Neural crest cell (in vitro differentiated cells): ENCODE measurements at regions not wholly inside any gene's neighbourhood (a gene's known extent, or its start where the extent isn't known, plus 50 kb on each side); places are given as distances from the start of the nearest gene placed in this dataset.

Source experiments
- DNase-seq: peaks from one replicate; pipeline ENCODE4 v3.0.0; 2021; ENCODE audit warnings: low read depth, mixed read lengths, low spot score
- H3K27ac Mint-ChIP-seq: one replicate; pipeline ENCODE4 v1.8.0; 2021; ENCODE audit warnings: mild to moderate bottlenecking, mixed read lengths; ENCODE audit not compliant: unreplicated experiment
- H3K27me3 Mint-ChIP-seq: 2 replicates; pipeline ENCODE4 v1.8.0; 2021; ENCODE audit warnings: low read depth, mild to moderate bottlenecking, mixed read lengths
- H3K36me3 Mint-ChIP-seq: 2 replicates; pipeline ENCODE4 v1.8.0; 2021; ENCODE audit warnings: low read depth, mild to moderate bottlenecking, mixed read lengths
- H3K4me1 Mint-ChIP-seq: 2 replicates; pipeline ENCODE4 v1.8.0; 2021; ENCODE audit warnings: mixed read lengths
- H3K4me3 Mint-ChIP-seq: one replicate; pipeline ENCODE4 v1.8.0; 2021; ENCODE audit warnings: mild to moderate bottlenecking, mixed read lengths
- H3K9me3 Mint-ChIP-seq: 2 replicates; pipeline ENCODE4 v1.8.0; 2021; ENCODE audit warnings: mixed read lengths
- CTCF ChIP-seq: fragments of 200-600 bp; sonication (generic); conservative IDR thresholded peaks from 2 replicates; pipeline ENCODE4 v1.5.0; 2021; ENCODE audit warnings: antibody characterized with exemption, mild to moderate bottlenecking

GRCh38 chr9:89705651-89706050 lies 100.8 kb downstream of the GADD45G start:
- peaks cover 16% of the 10 kb centered on the region for H3K27me3 Mint-ChIP-seq
- H3K4me1 Mint-ChIP-seq, result peaks cover 3% of the 10 kb centered on the region
- no peak for DNase-seq
- H3K27ac Mint-ChIP-seq, result no peak overlapping the region
- no peak overlapping the region for H3K4me3 Mint-ChIP-seq
- TF ChIP-seq CTCF, result no peak
- H3K9me3 Mint-ChIP-seq, result no peaks in the 10 kb centered on the region
- no peaks in the 10 kb centered on the region for H3K36me3 Mint-ChIP-seq

GRCh38 chr9:89706086-89706485 lies 101.3 kb downstream of the GADD45G start:
- Mint-ChIP-seq H3K27me3 (peaks cover 16% of the 10 kb centered on the region), H3K4me1 (peaks cover 3% of the 10 kb centered on the region), H3K4me3 (no peak overlapping the region), H3K27ac (no peak overlapping the region), H3K9me3 (no peaks in the 10 kb centered on the region), H3K36me3 (no peaks in the 10 kb centered on the region)
- TF ChIP-seq CTCF, result no peak
- no peak for DNase-seq

- Mint-ChIP-seq H3K4me3 (no peak overlapping the region), H3K9me3 (no peaks in the 10 kb centered on the region), H3K27me3 (peaks cover 16% of the 10 kb centered on the region), H3K36me3 (no peaks in the 10 kb centered on the region), H3K27ac (no peak overlapping the region), H3K4me1 (peaks cover 2% of the 10 kb centered on the region)
- no peak for DNase-seq
- no peak for TF ChIP-seq CTCF
Measured at GRCh38 chr9:89706731-89707191, 101.9 kb downstream of the GADD45G start.

- Mint-ChIP-seq H3K27me3 (peaks cover 2% of the 10 kb centered on the region), H3K27ac (no peak overlapping the region), H3K36me3 (no peaks in the 10 kb centered on the region), H3K4me3 (no peak overlapping the region), H3K4me1 (no peaks in the 10 kb centered on the region), H3K9me3 (no peaks in the 10 kb centered on the region)
- DNase-seq, result no peak
- TF ChIP-seq CTCF, result no peak
Measured at GRCh38 chr9:89710697-89711096, 105.9 kb downstream of the GADD45G start.

GRCh38 chr9:89711866-89712265 lies 107.1 kb downstream of the GADD45G start:
- Mint-ChIP-seq H3K27ac (no peak overlapping the region), H3K27me3 (no peaks in the 10 kb centered on the region), H3K4me1 (no peaks in the 10 kb centered on the region), H3K9me3 (no peaks in the 10 kb centered on the region), H3K4me3 (no peak overlapping the region), H3K36me3 (no peaks in the 10 kb centered on the region)
- DNase-seq, result no peak
- no peak for TF ChIP-seq CTCF

GRCh38 chr9:89712283-89712682 lies 107.5 kb downstream of the GADD45G start:
- no peak overlapping the region for H3K27ac Mint-ChIP-seq
- DNase-seq, result no peak
- TF ChIP-seq CTCF, result no peak
- H3K36me3 Mint-ChIP-seq, result no peaks in the 10 kb centered on the region
- no peaks in the 10 kb centered on the region for H3K27me3 Mint-ChIP-seq
- no peaks in the 10 kb centered on the region for H3K9me3 Mint-ChIP-seq
- no peak overlapping the region for H3K4me3 Mint-ChIP-seq
- no peaks in the 10 kb centered on the region for H3K4me1 Mint-ChIP-seq
